ENCODE measurements at regions not wholly inside any gene's neighbourhood (a gene's known extent, or its start where the extent isn't known, plus 50 kb on each side); places are given as distances from the start of the nearest gene placed in this dataset.
A peak's percentile ranks its signal among the peaks of the same experiment; 100 is the strongest.

- TF ChIP-seq EZH2phosphoT487 (IDR thresholded peaks at IDR 0.05; ENCODE audit: unreplicated experiment) (no peak), CREB1 (CRISPR knock-in tag; IDR thresholded peaks at IDR 0.05; ENCODE audit: low read depth) (no peak)
- TF ChIP-seq, protein P1, sequence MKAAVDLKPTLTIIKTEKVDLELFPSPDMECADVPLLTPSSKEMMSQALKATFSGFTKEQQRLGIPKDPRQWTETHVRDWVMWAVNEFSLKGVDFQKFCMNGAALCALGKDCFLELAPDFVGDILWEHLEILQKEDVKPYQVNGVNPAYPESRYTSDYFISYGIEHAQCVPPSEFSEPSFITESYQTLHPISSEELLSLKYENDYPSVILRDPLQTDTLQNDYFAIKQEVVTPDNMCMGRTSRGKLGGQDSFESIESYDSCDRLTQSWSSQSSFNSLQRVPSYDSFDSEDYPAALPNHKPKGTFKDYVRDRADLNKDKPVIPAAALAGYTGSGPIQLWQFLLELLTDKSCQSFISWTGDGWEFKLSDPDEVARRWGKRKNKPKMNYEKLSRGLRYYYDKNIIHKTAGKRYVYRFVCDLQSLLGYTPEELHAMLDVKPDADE (IDR thresholded peaks at IDR 0.05) = no peak
Measured at GRCh38 chr9:1920386-1920785, 94.8 kb upstream of the SMARCA2 start (continued).

DNA sequence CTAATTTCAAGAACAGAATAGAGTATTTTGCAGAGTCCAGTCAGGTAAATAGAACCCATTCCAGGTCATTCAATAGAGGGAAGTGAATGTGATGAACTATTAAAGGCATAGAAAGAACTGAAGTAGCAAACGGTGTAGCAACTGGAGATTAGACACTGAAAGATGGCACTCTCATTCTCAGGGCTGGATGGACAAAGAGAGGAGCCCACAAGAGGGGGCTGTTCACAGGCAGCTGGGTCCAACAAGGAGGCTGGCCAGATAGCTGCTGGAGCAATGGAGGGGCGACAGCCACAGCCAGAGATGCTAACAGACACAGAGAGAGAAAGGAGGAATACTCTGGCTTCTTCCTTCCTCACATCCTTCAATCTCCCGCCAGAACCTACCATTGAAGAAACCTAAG lies 93.1 kb upstream of the SMARCA2 start:
- Mint-ChIP-seq H3K27ac (no peak overlapping the region), H3K9me3 (no peaks in the 10 kb centered on the region), H3K4me3 (no peak overlapping the region), H3K27me3 (ENCODE audit: insufficient read depth, low read depth, poor library complexity) (peaks cover under 1% of the 10 kb centered on the region), H3K36me3 (ENCODE audit: low read depth) (no peaks in the 10 kb centered on the region; the same call in 2 of the 3 replicates), H3K4me1 (peaks cover 19% of the 10 kb centered on the region)
- Histone ChIP-seq H3K4me2 (no peak overlapping the region), H3K36me3 (ENCODE audit: insufficient read depth) (no peaks in the 10 kb centered on the region), H3K4me1 (ENCODE audit: insufficient read depth) (peaks cover 25% of the 10 kb centered on the region), H4K20me1 (replicated peaks; ENCODE audit: insufficient read depth) (no peaks in the 10 kb centered on the region), H3K4me3 (no peak overlapping the region), H2AFZ (no peak overlapping the region), H3K9me2 (ENCODE audit: insufficient read depth) (no peaks in the 10 kb centered on the region), H3K79me2 (replicated peaks; ENCODE audit: insufficient read depth) (no peaks in the 10 kb centered on the region), H3F3A (replicated peaks; ENCODE audit: low read depth) (no peaks in the 10 kb centered on the region), H3K27me3 (ENCODE audit: insufficient read depth) (no peaks in the 10 kb centered on the region), H3K27ac (ENCODE audit: low read depth) (no peak overlapping the region)
- DNase-seq (ENCODE audit: low spot score) (peak; percentile 41), ATAC-seq (peak; percentile 50; the same call in 2 of the 3 replicates)
- TF ChIP-seq EZH2 (IDR thresholded peaks at IDR 0.05; ENCODE audit: low read depth, unreplicated experiment) (no peak), CTCF (conservative IDR thresholded peaks at IDR 0.05; ENCODE audit: low read depth in 2 of 2) (peak; percentile 46 to 64)

GRCh38 chr9:1927546-1927945 lies 87.6 kb upstream of the SMARCA2 start:
- H3F3A ChIP-seq (replicated peaks; ENCODE audit: low read depth) = no peaks in the 10 kb centered on the region
- TF ChIP-seq STAT1 (IDR thresholded peaks at IDR 0.05; ENCODE audit: unreplicated experiment) (no peak), EZH2 (IDR thresholded peaks at IDR 0.05; ENCODE audit: low read depth, unreplicated experiment) (no peak), CTCF (conservative IDR thresholded peaks at IDR 0.05; ENCODE audit: low read depth in 2 of 2) (no peak), EZH2phosphoT487 (IDR thresholded peaks at IDR 0.05; ENCODE audit: unreplicated experiment) (no peak), CREB1 (CRISPR knock-in tag; IDR thresholded peaks at IDR 0.05; ENCODE audit: low read depth) (no peak), JUNB (IDR thresholded peaks at IDR 0.05; ENCODE audit: unreplicated experiment) (no peak), NANOG (IDR thresholded peaks at IDR 0.05; ENCODE audit: borderline replicate concordance) (no peak)
- TF ChIP-seq, protein P1 (IDR thresholded peaks at IDR 0.05) = no peak
- TF ChIP-seq, protein P2, sequence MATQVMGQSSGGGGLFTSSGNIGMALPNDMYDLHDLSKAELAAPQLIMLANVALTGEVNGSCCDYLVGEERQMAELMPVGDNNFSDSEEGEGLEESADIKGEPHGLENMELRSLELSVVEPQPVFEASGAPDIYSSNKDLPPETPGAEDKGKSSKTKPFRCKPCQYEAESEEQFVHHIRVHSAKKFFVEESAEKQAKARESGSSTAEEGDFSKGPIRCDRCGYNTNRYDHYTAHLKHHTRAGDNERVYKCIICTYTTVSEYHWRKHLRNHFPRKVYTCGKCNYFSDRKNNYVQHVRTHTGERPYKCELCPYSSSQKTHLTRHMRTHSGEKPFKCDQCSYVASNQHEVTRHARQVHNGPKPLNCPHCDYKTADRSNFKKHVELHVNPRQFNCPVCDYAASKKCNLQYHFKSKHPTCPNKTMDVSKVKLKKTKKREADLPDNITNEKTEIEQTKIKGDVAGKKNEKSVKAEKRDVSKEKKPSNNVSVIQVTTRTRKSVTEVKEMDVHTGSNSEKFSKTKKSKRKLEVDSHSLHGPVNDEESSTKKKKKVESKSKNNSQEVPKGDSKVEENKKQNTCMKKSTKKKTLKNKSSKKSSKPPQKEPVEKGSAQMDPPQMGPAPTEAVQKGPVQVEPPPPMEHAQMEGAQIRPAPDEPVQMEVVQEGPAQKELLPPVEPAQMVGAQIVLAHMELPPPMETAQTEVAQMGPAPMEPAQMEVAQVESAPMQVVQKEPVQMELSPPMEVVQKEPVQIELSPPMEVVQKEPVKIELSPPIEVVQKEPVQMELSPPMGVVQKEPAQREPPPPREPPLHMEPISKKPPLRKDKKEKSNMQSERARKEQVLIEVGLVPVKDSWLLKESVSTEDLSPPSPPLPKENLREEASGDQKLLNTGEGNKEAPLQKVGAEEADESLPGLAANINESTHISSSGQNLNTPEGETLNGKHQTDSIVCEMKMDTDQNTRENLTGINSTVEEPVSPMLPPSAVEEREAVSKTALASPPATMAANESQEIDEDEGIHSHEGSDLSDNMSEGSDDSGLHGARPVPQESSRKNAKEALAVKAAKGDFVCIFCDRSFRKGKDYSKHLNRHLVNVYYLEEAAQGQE (IDR thresholded peaks at IDR 0.05; ENCODE audit: unreplicated experiment) = no peak
- Mint-ChIP-seq H3K27ac (no peak overlapping the region), H3K9me3 (peaks cover 3% of the 10 kb centered on the region; the same call in 2 of the 3 replicates), H3K4me3 (no peak overlapping the region), H3K4me1 (peaks cover 14% of the 10 kb centered on the region), H3K36me3 (ENCODE audit: low read depth) (no peaks in the 10 kb centered on the region), H3K27me3 (ENCODE audit: insufficient read depth, low read depth, poor library complexity) (no peaks in the 10 kb centered on the region)
- no peaks in the 10 kb centered on the region for H3K79me2 ChIP-seq (replicated peaks; ENCODE audit: insufficient read depth)
- ATAC-seq (no peak), DNase-seq (ENCODE audit: low spot score) (no peak)
- H4K20me1 ChIP-seq (replicated peaks; ENCODE audit: insufficient read depth) = no peaks in the 10 kb centered on the region
- no peaks in the 10 kb centered on the region for H3K36me3 ChIP-seq (ENCODE audit: insufficient read depth)
- H3K27ac ChIP-seq (ENCODE audit: low read depth) = no peak overlapping the region
- H3K27me3 ChIP-seq (ENCODE audit: insufficient read depth) = no peaks in the 10 kb centered on the region
- H3K4me3 ChIP-seq = no peak overlapping the region
- no peak overlapping the region for H2AFZ ChIP-seq
- H3K4me1 ChIP-seq (ENCODE audit: insufficient read depth) = peaks cover 6% of the 10 kb centered on the region; the same call in 1 of the 2 replicates
- H3K4me2 ChIP-seq = no peak overlapping the region
- no peaks in the 10 kb centered on the region for H3K9me2 ChIP-seq (ENCODE audit: insufficient read depth)

Measured in GM23338 (cell line).